Mesodermal cell (in vitro differentiated cells): ENCODE measurements at regions not wholly inside any gene's neighbourhood (a gene's known extent, or its start where the extent isn't known, plus 50 kb on each side); places are given as distances from the start of the nearest gene placed in this dataset.

Source experiments
- H3K27ac ChIP-seq: 2 replicates; pipeline ENCODE4 v1.7.0; 2013; ENCODE audit warnings: mild to moderate bottlenecking, low read depth, low read length, moderate library complexity; ENCODE audit not compliant: severe bottlenecking
- H3K36me3 ChIP-seq: 2 replicates; pipeline ENCODE4 v1.7.1; 2013; ENCODE audit warnings: mild to moderate bottlenecking, low read length, moderate library complexity; ENCODE audit not compliant: control insufficient read depth, insufficient read depth
- H3K4me1 ChIP-seq: one replicate; pipeline ENCODE4 v1.7.1; 2013; ENCODE audit warnings: mild to moderate bottlenecking, low read length; ENCODE audit not compliant: insufficient read depth, control insufficient read depth, poor library complexity, severe bottlenecking
- H3K4me3 ChIP-seq: 2 replicates; pipeline ENCODE4 v1.7.0; 2013; ENCODE audit warnings: low read length, control low read depth, mild to moderate bottlenecking; ENCODE audit not compliant: insufficient read depth, poor library complexity, severe bottlenecking; ENCODE audit errors: extremely low read depth
- H3K9me3 ChIP-seq: 2 replicates; pipeline ENCODE4 v1.7.1; 2013; ENCODE audit warnings: mild to moderate bottlenecking, low read length, moderate library complexity; ENCODE audit not compliant: control insufficient read depth
- WGBS, 2 experiments: methylation state at CpG; one replicate each; pipeline ENCODE4 v1.1.5; 2013; ENCODE audit warnings: missing lambda C conversion rate in 2 of 2; ENCODE audit not compliant: insufficient coverage in 2 of 2; 5-methylcytosine and 5-hydroxymethylcytosine counted together

- Histone ChIP-seq H3K4me3 (no peak overlapping the region), H3K9me3 (no peaks in the 10 kb centered on the region), H3K27ac (no peak overlapping the region), H3K36me3 (no peaks in the 10 kb centered on the region), H3K4me1 (no peaks in the 10 kb centered on the region)
- 85 to 89% methylated on average over 2 of the region's 3 CpGs for WGBS, 2 experiments
Observed at GRCh38 chr9:14011799-14012560, 302.0 kb downstream of the NFIB start.

DNA sequence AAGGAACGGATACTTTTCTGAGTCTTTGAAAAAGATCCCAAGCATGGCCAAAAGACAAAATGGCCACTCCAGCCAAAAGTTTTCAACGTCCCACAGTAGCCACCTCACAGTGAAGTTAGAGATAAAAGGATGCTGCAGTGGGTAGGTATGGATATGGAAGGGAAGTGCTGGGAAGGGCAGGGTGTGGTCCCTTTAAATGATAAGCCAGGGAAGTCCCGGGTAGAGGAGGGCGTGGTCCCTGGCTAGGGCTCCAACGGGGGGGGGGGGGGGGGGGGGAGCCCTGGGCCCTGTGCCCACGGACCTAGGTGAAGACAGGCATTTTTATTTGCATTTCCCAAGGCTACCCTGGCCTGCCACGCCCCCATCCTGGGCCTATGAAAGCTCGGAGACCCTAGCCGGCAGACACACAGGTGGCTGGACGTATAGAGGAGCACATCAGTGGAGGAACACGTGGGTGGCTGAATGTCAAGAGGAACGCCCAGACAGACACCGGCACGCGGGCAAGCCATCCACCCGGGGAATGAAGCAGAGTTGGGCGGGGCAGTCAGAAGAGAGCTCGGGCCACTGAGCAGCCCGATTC lies 306.7 kb downstream of the NFIB start:
- no peaks in the 10 kb centered on the region for H3K9me3 ChIP-seq
- WGBS, 2 experiments, result 92% methylated on average over 9 to 15 of the region's 19 CpGs
- H3K4me3 ChIP-seq, result no peak overlapping the region
- H3K36me3 ChIP-seq, result no peaks in the 10 kb centered on the region
- no peak overlapping the region for H3K27ac ChIP-seq
- H3K4me1 ChIP-seq, result no peaks in the 10 kb centered on the region

- H3K9me3 ChIP-seq, result no peaks in the 10 kb centered on the region
- no peaks in the 10 kb centered on the region for H3K36me3 ChIP-seq
- H3K27ac ChIP-seq, result no peak overlapping the region
- no peak overlapping the region for H3K4me3 ChIP-seq
- 90 to 93% methylated on average over 4 to 5 of the region's 10 CpGs for WGBS, 2 experiments
- no peaks in the 10 kb centered on the region for H3K4me1 ChIP-seq
Observed at GRCh38 chr9:14006386-14007187, 307.4 kb downstream of the NFIB start.

DNA sequence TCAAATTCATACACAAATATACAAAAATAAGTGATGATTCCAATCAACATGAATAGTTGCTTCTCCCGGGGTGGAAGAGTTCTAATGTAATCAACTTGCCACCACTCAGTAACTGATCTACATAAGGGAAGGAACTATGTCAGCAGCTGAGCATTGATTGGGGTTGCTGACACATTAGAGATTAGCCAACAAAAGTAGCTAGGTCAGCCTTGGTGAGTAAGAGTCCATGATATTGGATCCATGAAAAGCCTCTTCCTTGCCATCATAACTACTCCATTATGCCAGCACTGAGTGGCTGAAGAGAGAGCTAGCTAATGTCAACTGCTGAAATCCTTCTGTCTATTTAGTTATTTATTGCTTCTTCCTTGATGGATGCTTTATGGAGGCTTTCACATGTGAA lies 309.8 kb downstream of the NFIB start:
- no peak overlapping the region for H3K4me3 ChIP-seq
- no peak overlapping the region for H3K27ac ChIP-seq
- H3K9me3 ChIP-seq, result no peaks in the 10 kb centered on the region
- H3K4me1 ChIP-seq, result no peaks in the 10 kb centered on the region
- no peaks in the 10 kb centered on the region for H3K36me3 ChIP-seq
- 100% methylated on average over 1 of the region's 1 CpG; no CpG with 5 or more reads in 1 of the 2 experiments for WGBS, 2 experiments

DNA sequence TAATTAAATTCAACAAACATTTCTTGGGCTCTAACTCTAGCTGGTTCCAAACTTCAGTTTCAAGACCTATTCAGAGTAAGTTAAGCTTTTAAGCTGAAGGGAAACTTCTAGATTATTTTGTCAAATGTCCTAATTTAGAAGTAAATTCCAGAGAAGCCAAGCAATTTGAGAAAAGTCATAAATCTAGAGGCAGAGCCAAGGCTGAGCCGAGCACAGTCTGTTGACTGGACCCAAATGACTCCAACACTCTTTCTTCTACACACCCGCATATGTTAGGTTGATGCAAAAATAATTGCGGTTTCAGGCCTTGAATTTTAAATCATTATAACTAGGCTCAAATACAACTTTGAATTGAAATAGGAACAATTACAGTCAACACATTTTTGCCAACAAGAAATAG lies 319.7 kb downstream of the NFIB start:
- no peak overlapping the region for H3K4me3 ChIP-seq
- no peaks in the 10 kb centered on the region for H3K36me3 ChIP-seq
- H3K4me1 ChIP-seq, result no peaks in the 10 kb centered on the region
- no peaks in the 10 kb centered on the region for H3K9me3 ChIP-seq
- whole genome bisulfite sequencing, 2 experiments, result 100% methylated on average over 1 of the region's 3 CpGs; no CpG with 5 or more reads in 1 of the 2 experiments
- no peak overlapping the region for H3K27ac ChIP-seq

DNA sequence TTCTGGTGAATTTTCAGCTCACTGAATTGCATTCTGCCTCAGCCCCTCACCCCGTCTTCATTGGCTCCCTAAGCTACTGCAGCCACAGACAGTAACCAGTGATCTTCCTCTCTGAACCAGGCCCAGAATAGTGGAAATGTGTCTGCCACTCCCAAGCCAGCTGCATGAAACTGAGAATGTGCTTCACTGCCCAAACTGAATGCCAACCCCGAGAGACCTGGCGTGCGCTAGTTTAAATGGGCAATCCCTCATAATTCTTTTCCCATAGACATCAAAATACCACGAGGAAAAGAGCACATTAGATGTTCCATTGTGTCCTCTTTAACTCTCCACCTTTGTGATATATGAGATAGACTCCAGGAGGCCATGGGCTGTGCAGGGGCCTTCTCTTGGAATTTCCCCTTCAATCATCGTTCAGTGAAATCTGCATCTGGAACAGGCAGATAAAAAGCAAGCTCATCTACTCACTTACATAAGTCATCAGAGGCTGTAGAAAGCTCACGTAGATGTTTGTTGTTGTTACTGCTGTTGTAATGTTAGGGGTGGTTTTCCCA lies 320.2 kb downstream of the NFIB start:
- 100% methylated on average over 1 to 4 of the region's 7 CpGs for WGBS, 2 experiments
- Histone ChIP-seq H3K4me1 (no peaks in the 10 kb centered on the region), H3K36me3 (no peaks in the 10 kb centered on the region), H3K4me3 (no peak overlapping the region), H3K27ac (no peak overlapping the region), H3K9me3 (no peaks in the 10 kb centered on the region)

DNA sequence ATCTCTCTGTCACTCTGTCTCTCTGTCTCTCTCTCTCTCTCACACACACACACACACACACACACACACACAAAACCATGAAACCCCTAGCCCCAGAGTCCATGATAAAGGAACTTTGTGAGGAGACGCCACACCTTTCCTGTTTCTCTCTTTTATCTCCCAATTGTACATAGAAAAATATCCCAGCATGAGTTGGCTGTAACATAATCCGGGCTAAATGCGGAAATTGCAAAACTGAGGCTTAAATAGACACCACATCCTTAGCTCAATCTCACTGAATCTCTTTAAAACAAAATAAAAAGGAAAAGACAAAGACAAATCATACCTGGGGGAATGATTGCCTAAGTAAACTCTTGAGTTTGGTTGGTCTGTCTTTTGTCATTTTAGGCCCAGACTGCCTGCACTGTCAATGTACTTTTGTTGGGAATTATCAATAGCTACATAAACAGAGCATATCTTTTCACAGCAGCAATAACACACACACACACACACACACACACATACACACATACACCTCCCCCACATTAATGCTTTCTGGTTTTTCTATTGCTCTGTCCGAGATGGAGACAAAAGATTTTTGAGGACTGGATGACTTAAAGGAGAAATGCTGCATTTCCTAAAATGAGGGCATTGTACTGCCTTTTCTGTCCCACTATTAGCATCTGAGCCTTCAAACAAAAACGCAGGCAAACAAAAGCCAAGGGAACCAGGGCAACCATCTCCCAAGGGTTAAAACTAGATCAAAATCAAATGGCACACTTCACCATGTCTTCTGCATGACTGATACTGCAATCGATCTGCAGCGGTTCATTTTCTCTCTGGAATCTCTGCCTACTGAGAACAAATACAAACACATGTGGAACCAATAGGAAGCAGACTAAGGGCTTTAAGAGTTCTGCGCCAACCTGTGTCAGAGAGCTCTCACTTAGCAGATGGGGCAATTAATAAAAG lies 321.5 kb downstream of the NFIB start:
- WGBS, 2 experiments, result 83 to 92% methylated on average over 4 to 6 of the region's 8 CpGs
- no peaks in the 10 kb centered on the region for H3K36me3 ChIP-seq
- H3K27ac ChIP-seq, result no peak overlapping the region
- no peaks in the 10 kb centered on the region for H3K9me3 ChIP-seq
- no peak overlapping the region for H3K4me3 ChIP-seq
- H3K4me1 ChIP-seq, result no peaks in the 10 kb centered on the region

DNA sequence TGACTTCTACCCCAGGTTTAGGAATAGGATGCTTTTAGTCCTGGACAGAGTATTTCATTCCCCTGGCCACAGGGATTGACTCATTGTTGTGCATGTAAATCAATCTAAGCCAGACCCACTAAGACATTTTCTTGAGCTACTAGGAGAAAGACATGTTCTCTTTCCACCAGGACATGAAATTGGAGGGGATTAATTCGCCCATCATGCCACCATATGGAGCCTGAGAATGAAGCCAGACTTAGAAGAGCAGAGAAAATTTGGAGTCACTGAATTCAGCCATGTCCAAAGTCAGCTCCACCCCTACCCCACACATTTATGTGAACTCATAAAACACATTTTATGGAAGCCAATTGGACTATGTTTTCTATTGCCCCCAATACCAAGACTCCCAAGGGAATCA lies 322.5 kb downstream of the NFIB start:
- Histone ChIP-seq H3K9me3 (no peaks in the 10 kb centered on the region), H3K4me1 (no peaks in the 10 kb centered on the region), H3K4me3 (no peak overlapping the region), H3K27ac (no peak overlapping the region), H3K36me3 (no peaks in the 10 kb centered on the region)
- WGBS, 2 experiments, result 80 to 100% methylated on average over 1 of the region's 1 CpG

DNA sequence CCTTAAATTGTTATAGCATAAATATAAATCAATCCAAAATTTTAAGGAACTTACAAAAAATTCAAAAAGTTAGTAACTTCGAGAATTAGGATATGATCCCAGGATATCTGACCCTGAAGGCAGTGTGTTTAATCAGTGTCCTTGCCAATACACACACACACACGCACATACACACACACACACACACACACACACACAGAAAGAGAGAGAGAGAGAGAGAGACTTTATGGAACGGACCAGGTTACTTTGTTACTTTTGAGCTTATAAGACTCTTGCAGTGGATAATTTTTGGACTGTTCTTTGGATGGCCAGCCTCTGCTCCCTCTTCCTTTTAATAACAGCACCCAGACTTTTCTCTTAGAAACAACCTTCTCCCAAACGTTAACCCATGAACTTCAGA lies 322.9 kb downstream of the NFIB start:
- H3K4me1 ChIP-seq, result no peaks in the 10 kb centered on the region
- WGBS, 2 experiments, result no CpG with 5 or more reads among the region's 4 CpGs
- H3K27ac ChIP-seq, result no peak overlapping the region
- no peaks in the 10 kb centered on the region for H3K36me3 ChIP-seq
- H3K4me3 ChIP-seq, result no peak overlapping the region
- no peaks in the 10 kb centered on the region for H3K9me3 ChIP-seq

DNA sequence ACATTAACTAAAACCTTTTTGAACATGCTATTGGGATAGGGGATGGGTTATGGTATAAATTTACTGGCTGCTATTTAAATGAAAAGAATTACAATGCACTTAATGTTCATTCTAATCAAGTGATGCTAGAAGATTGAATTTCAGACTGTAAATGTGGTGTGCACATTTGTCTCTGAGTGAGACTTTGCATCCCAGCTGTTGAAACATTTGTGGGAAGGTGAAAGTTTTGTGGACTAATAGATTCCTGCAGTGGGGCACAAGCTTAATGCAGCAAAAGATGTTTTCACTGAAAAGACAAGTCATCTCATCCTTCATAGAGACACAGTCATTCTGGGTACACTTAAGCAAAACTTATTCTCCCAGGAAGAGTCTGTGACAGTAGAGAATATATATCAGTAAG lies 323.6 kb downstream of the NFIB start:
- no peak overlapping the region for H3K4me3 ChIP-seq
- H3K27ac ChIP-seq, result no peak overlapping the region
- H3K9me3 ChIP-seq, result no peaks in the 10 kb centered on the region
- no peaks in the 10 kb centered on the region for H3K4me1 ChIP-seq
- H3K36me3 ChIP-seq, result no peaks in the 10 kb centered on the region
